IMR-90 (cell line): ENCODE measurements at regions not wholly inside any gene's neighbourhood (a gene's known extent, or its start where the extent isn't known, plus 50 kb on each side); places are given as distances from the start of the nearest gene placed in this dataset.

Experiments used
- ATAC-seq: fragments of 200-7000 bp; cut with Tn5 transposase; 2 replicates; pipeline ENCODE4 v1.9.1; 2020; ENCODE audit warnings: low read depth, mild to moderate bottlenecking, moderate library complexity
- BruUV-seq: library from RNA; stranded (reverse); fragments of 400-500 nt; replicated peaks from 2 replicates; lab custom pipeline; 2021; lab: Mats Ljungman, UMichigan
- CTCF ChIA-PET: fragments of 300-600 bp; formaldehyde crosslinking; extraction: SDS; loops from one replicate; lab custom pipeline; 2021; ENCODE audit warnings: antibody characterized with exemption; lab: Yijun Ruan, JAX
- POLR2A ChIA-PET: fragments of 300-600 bp; sonication (Branson Sonifier 250); formaldehyde crosslinking; loops from one replicate; lab custom pipeline; 2022; ENCODE audit warnings: antibody characterized with exemption; ENCODE audit not compliant: unreplicated experiment; lab: Charles Lee
- DNase-seq: peaks from one replicate; pipeline ENCODE4 v3.0.0; 2013
- H2AFZ ChIP-seq: replicated peaks from 2 replicates; pipeline ENCODE3; 2013; ENCODE audit warnings: low read length, mild to moderate bottlenecking; ENCODE audit not compliant: poor library complexity
- H2AK5ac ChIP-seq: 2 replicates; pipeline ENCODE4 v1.6.1; 2013; ENCODE audit warnings: low read depth, low read length, inconsistent platforms
- H2AK9ac ChIP-seq: replicated peaks from 2 replicates; pipeline ENCODE3; 2013; ENCODE audit warnings: mild to moderate bottlenecking, low read depth, low read length, moderate library complexity; ENCODE audit not compliant: poor library complexity
- H2BK120ac ChIP-seq: 2 replicates; pipeline ENCODE4 v1.6.1; 2013; ENCODE audit warnings: low read depth, low read length, inconsistent platforms
- H2BK15ac ChIP-seq: 3 replicates; pipeline ENCODE4 v1.6.1; 2013; ENCODE audit warnings: low read depth, low read length, inconsistent platforms
- H2BK20ac ChIP-seq: 2 replicates; pipeline ENCODE4 v1.6.1; 2013; ENCODE audit warnings: low read depth, mild to moderate bottlenecking, inconsistent platforms, low read length, moderate library complexity
- H2BK5ac ChIP-seq: 2 replicates; pipeline ENCODE4 v1.6.1; 2013; ENCODE audit warnings: mild to moderate bottlenecking, low read depth, low read length, inconsistent platforms; ENCODE audit not compliant: poor library complexity, severe bottlenecking
- H3K14ac ChIP-seq: replicated peaks from 2 replicates; pipeline ENCODE4 v1.6.1; 2013; ENCODE audit warnings: low read depth, low read length, inconsistent platforms
- H3K18ac ChIP-seq: 2 replicates; pipeline ENCODE4 v1.6.1; 2013; ENCODE audit warnings: low read depth, low read length, control low read depth
- H3K23ac ChIP-seq: 2 replicates; pipeline ENCODE4 v1.6.1; 2013; ENCODE audit warnings: low read depth, low read length, inconsistent platforms
- H3K27ac ChIP-seq: 2 replicates; pipeline ENCODE4 v1.5.1; 2013; ENCODE audit warnings: mild to moderate bottlenecking, control low read depth, low read length; ENCODE audit not compliant: insufficient read depth
- H3K27me3 ChIP-seq: 2 replicates; pipeline ENCODE4 v1.6.1; 2013; ENCODE audit warnings: low read length; ENCODE audit not compliant: control insufficient read depth, insufficient read depth
- H3K36me3 ChIP-seq: 2 replicates; pipeline ENCODE4 v1.6.1; 2013; ENCODE audit warnings: low read length, mixed read lengths; ENCODE audit not compliant: control insufficient read depth, insufficient read depth
- H3K4ac ChIP-seq: 2 replicates; pipeline ENCODE4 v1.6.1; 2013; ENCODE audit warnings: low read depth, low read length, inconsistent platforms
- H3K4me1 ChIP-seq: 2 replicates; pipeline ENCODE4 v1.6.1; 2013; ENCODE audit warnings: low read length, mixed read lengths; ENCODE audit not compliant: control insufficient read depth, insufficient read depth
- H3K4me2 ChIP-seq: 2 replicates; pipeline ENCODE4 v1.6.1; 2013; ENCODE audit warnings: low read depth, mild to moderate bottlenecking, control low read depth, low read length, moderate library complexity
- H3K4me3 ChIP-seq: 2 replicates; pipeline ENCODE4 v1.5.1; 2013; ENCODE audit warnings: low read depth, mild to moderate bottlenecking, control low read depth, low read length, moderate library complexity; ENCODE audit not compliant: insufficient read depth
- H3K56ac ChIP-seq: 2 replicates; pipeline ENCODE4 v1.6.1; 2013; ENCODE audit warnings: low read length, inconsistent platforms; ENCODE audit not compliant: insufficient read depth; ENCODE audit errors: extremely low read depth
- H3K79me1 ChIP-seq, 2 experiments: 2 replicates each; pipeline ENCODE4 v1.6.1; 2013; ENCODE audit warnings: low read length in 2 of 2, inconsistent platforms in 1 of 2, low read depth in 1 of 2
- H3K9ac ChIP-seq: 2 replicates; pipeline ENCODE4 v1.6.1; 2013; ENCODE audit warnings: low read depth, low read length, control low read depth
- H3K9me1 ChIP-seq: 2 replicates; pipeline ENCODE4 v1.6.1; 2013; ENCODE audit warnings: low read length, inconsistent platforms; ENCODE audit not compliant: insufficient read depth
- H3K9me3 ChIP-seq: 2 replicates; pipeline ENCODE4 v1.6.1; 2013; ENCODE audit warnings: low read length; ENCODE audit not compliant: control insufficient read depth, insufficient read depth
- H4K20me1 ChIP-seq: 2 replicates; pipeline ENCODE4 v1.6.1; 2013; ENCODE audit warnings: low read length, inconsistent platforms; ENCODE audit not compliant: insufficient read depth
- H4K5ac ChIP-seq: 2 replicates; pipeline ENCODE4 v1.6.1; 2013; ENCODE audit warnings: mild to moderate bottlenecking, low read depth, low read length, control low read depth
- H4K8ac ChIP-seq, 2 experiments: 2 replicates each; pipeline ENCODE4 v1.6.1; 2013; ENCODE audit warnings: low read depth in 2 of 2, low read length in 2 of 2, control low read depth in 1 of 2, inconsistent platforms in 1 of 2
- H4K91ac ChIP-seq: 2 replicates; pipeline ENCODE4 v1.6.1; 2013; ENCODE audit warnings: low read depth, low read length, inconsistent platforms; ENCODE audit not compliant: insufficient read depth
- CTCF ChIP-seq: conservative IDR thresholded peaks from 2 replicates; pipeline ENCODE4 v1.5.1; 2012; ENCODE audit warnings: mild to moderate bottlenecking, low read depth, low read length, improper control_type of control experiment
- MAZ ChIP-seq: IDR thresholded peaks from 2 replicates; pipeline ENCODE4 v1.6.1; 2012; ENCODE audit warnings: low read depth, mild to moderate bottlenecking, low read length, improper control_type of control experiment, moderate library complexity, borderline replicate concordance
- WGBS, 2 experiments: methylation state at CpG; one replicate each; pipeline versions ENCODE4 v1.1.5 to v1.1.7; 2013; ENCODE audit warnings: missing lambda C conversion rate in 2 of 2; ENCODE audit not compliant: insufficient read length in 1 of 2; ENCODE audit errors: extremely low coverage in 2 of 2; 5-methylcytosine and 5-hydroxymethylcytosine counted together
- dilution Hi-C: fragments of 300-500 bp; cut with HindIII; formaldehyde crosslinking; loops from one replicate; pipeline ENCODE4 v1.14.3; 2018; ENCODE audit warnings: low sequenced_read_pairs; ENCODE audit not compliant: unreplicated experiment
- in situ Hi-C: fragments of 300-500 bp; cut with MboI; formaldehyde crosslinking; loops from 3 replicates; pipeline ENCODE4 v1.14.3; 2019; ENCODE audit warnings: low sequenced_read_pairs, inconsistent platforms, mixed read lengths
- intact Hi-C: fragments of 100-400 bp; cut with micrococcal nuclease; formaldehyde crosslinking; loops from 2 replicates; pipeline ENCODE4 v1.10.0; 2022

- Histone ChIP-seq H3K14ac (no peak overlapping the region), H4K91ac (no peak overlapping the region), H3K27me3 (no peaks in the 10 kb centered on the region; the same call in 1 of the 2 replicates), H3K23ac (no peak overlapping the region), H2AFZ (no peak overlapping the region), H3K9me3 (no peaks in the 10 kb centered on the region), H3K36me3 (no peaks in the 10 kb centered on the region), H2BK120ac (no peak overlapping the region), H3K18ac (no peak overlapping the region), H3K9ac (no peak overlapping the region), H3K9me1 (no peaks in the 10 kb centered on the region), H3K4ac (no peak overlapping the region), H2AK9ac (no peak overlapping the region), H4K5ac (no peak overlapping the region), H3K79me1 (no peaks in the 10 kb centered on the region), H3K56ac (no peak overlapping the region), H4K8ac (no peak overlapping the region), H3K4me1 (no peaks in the 10 kb centered on the region), H2BK5ac (no peak overlapping the region), H2AK5ac (no peak overlapping the region), H3K27ac (no peak overlapping the region), H4K20me1 (no peaks in the 10 kb centered on the region), H3K4me2 (no peak overlapping the region), H3K4me3 (no peak overlapping the region), H2BK15ac (no peak overlapping the region), H2BK20ac (no peak overlapping the region)
- WGBS, 2 experiments: no CpG with 5 or more reads among the region's 2 CpGs
- intact Hi-C loops (no loop called here), in situ Hi-C loops (no loop called here), dilution Hi-C loops (no loop called here)
- DNase-seq (no peak), ATAC-seq (no peak)
- POLR2A ChIA-PET: no interaction called here
- BruUV-seq: no TSS peak
- CTCF ChIA-PET: no interaction called here
- TF ChIP-seq CTCF (no peak), MAZ (no peak)
Observed at GRCh38 chr7:133165001-133165400, 83.1 kb upstream of the CHCHD3 start.
